Smooth muscle cell (in vitro differentiated cells): ENCODE measurements at regions not wholly inside any gene's neighbourhood (a gene's known extent, or its start where the extent isn't known, plus 50 kb on each side); places are given as distances from the start of the nearest gene placed in this dataset.
A peak's percentile ranks its signal among the peaks of the same experiment; 100 is the strongest.

Experiments
- DNase-seq: peaks from one replicate; lab custom pipeline; 2025; ENCODE audit not compliant: unreplicated experiment; lab: John Stamatoyannopoulos, UW
- H2AFZ ChIP-seq: fragments of 200-600 bp; sonication (generic); 2 replicates; pipeline ENCODE4 v1.6.0; 2016; ENCODE audit warnings: antibody characterized with exemption, low read depth, mild to moderate bottlenecking
- H3F3A ChIP-seq: fragments of 200-600 bp; sonication (generic); 2 replicates; pipeline ENCODE4 v1.6.0; 2017; ENCODE audit warnings: antibody characterized with exemption, low read depth
- H3K27ac ChIP-seq: fragments of 200-600 bp; sonication (generic); 2 replicates; pipeline ENCODE4 v1.5.1; 2016; ENCODE audit warnings: low read depth, mild to moderate bottlenecking
- H3K27me3 ChIP-seq: fragments of 200-600 bp; sonication (generic); 2 replicates; pipeline ENCODE4 v1.6.1; 2016; ENCODE audit warnings: low read depth, mild to moderate bottlenecking
- H3K36me3 ChIP-seq: fragments of 200-600 bp; sonication (generic); 2 replicates; pipeline ENCODE4 v1.5.1; 2016; ENCODE audit warnings: low read depth
- H3K4me1 ChIP-seq: fragments of 200-600 bp; sonication (generic); 2 replicates; pipeline ENCODE4 v1.5.1; 2016; ENCODE audit warnings: low read depth
- H3K4me2 ChIP-seq: fragments of 200-600 bp; sonication (generic); 2 replicates; pipeline ENCODE4 v1.6.0; 2016; ENCODE audit warnings: mild to moderate bottlenecking
- H3K4me3 ChIP-seq: fragments of 200-600 bp; sonication (generic); 2 replicates; pipeline ENCODE4 v1.5.1; 2016; ENCODE audit warnings: mild to moderate bottlenecking
- H3K79me2 ChIP-seq: fragments of 200-600 bp; sonication (generic); 2 replicates; pipeline ENCODE4 v1.6.0; 2016; ENCODE audit warnings: low read depth, mild to moderate bottlenecking
- H3K9ac ChIP-seq: fragments of 200-600 bp; sonication (generic); 2 replicates; pipeline ENCODE4 v1.6.0; 2016; ENCODE audit warnings: low read depth
- H3K9me3 ChIP-seq: fragments of 200-600 bp; sonication (generic); replicated peaks from 2 replicates; pipeline ENCODE4 v1.5.1; 2016; ENCODE audit warnings: low read depth
- H4K20me1 ChIP-seq: fragments of 200-600 bp; sonication (generic); 2 replicates; pipeline ENCODE4 v1.6.0; 2016; ENCODE audit warnings: low read depth
- CTCF ChIP-seq: fragments of 200-600 bp; sonication (generic); IDR thresholded peaks from 2 replicates; pipeline ENCODE4 v1.5.1; 2017; ENCODE audit warnings: borderline replicate concordance, mild to moderate bottlenecking, antibody characterized with exemption; ENCODE audit not compliant: insufficient read depth, poor library complexity, severe bottlenecking
- WGBS: methylation state at CpG from one replicate; pipeline ENCODE4 v1.1.7; 2016; ENCODE audit warnings: low lambda C conversion rate; 5-methylcytosine and 5-hydroxymethylcytosine counted together

- TF ChIP-seq CTCF = no peak
- WGBS = 87% methylated on average over 13 of the region's 13 CpGs
- H3K27me3 ChIP-seq = peaks cover 23% of the 10 kb centered on the region
- H3F3A ChIP-seq = no peaks in the 10 kb centered on the region
- H3K4me1 ChIP-seq = no peaks in the 10 kb centered on the region
- no peak overlapping the region for H3K9ac ChIP-seq
- DNase-seq = no peak
- no peaks in the 10 kb centered on the region for H3K79me2 ChIP-seq
- H3K27ac ChIP-seq = no peak overlapping the region
- H3K36me3 ChIP-seq = no peaks in the 10 kb centered on the region
- H3K4me3 ChIP-seq = no peak overlapping the region
- H3K4me2 ChIP-seq = no peak overlapping the region
- H2AFZ ChIP-seq = no peak overlapping the region
- H4K20me1 ChIP-seq = no peaks in the 10 kb centered on the region
- H3K9me3 ChIP-seq = no peaks in the 10 kb centered on the region
Observed at GRCh38 chr2:120673571-120674061, 62.1 kb upstream of the GLI2 start.

GRCh38 chr2:120674246-120675170 is 61.2 kb upstream of the GLI2 start:
- H3K4me3 ChIP-seq = no peak overlapping the region
- no peaks in the 10 kb centered on the region for H3K36me3 ChIP-seq
- no peaks in the 10 kb centered on the region for H3K79me2 ChIP-seq
- no peak for DNase-seq
- H3K9me3 ChIP-seq = no peaks in the 10 kb centered on the region
- H4K20me1 ChIP-seq = no peaks in the 10 kb centered on the region
- no peak overlapping the region for H2AFZ ChIP-seq
- 86% methylated on average over 21 of the region's 21 CpGs for WGBS
- H3K27me3 ChIP-seq = peaks cover 18% of the 10 kb centered on the region
- no peak for TF ChIP-seq CTCF
- no peaks in the 10 kb centered on the region for H3K4me1 ChIP-seq
- no peak overlapping the region for H3K4me2 ChIP-seq
- no peaks in the 10 kb centered on the region for H3F3A ChIP-seq
- no peak overlapping the region for H3K9ac ChIP-seq
- H3K27ac ChIP-seq = no peak overlapping the region

GRCh38 chr2:120675460-120676130 is 60.1 kb upstream of the GLI2 start:
- Histone ChIP-seq H2AFZ (no peak overlapping the region), H3K27ac (no peak overlapping the region), H3K9ac (no peak overlapping the region), H3K4me2 (no peak overlapping the region), H3K4me3 (no peak overlapping the region), H3F3A (no peaks in the 10 kb centered on the region), H3K9me3 (no peaks in the 10 kb centered on the region), H3K79me2 (no peaks in the 10 kb centered on the region), H3K4me1 (no peaks in the 10 kb centered on the region), H4K20me1 (no peaks in the 10 kb centered on the region), H3K36me3 (no peaks in the 10 kb centered on the region), H3K27me3 (peaks cover 14% of the 10 kb centered on the region)
- whole genome bisulfite sequencing = 42% methylated on average over 26 of the region's 26 CpGs
- TF ChIP-seq CTCF = peak; percentile 78
- DNase-seq = peak; percentile 10
